IPS-15b (cell line): ENCODE measurements at regions not wholly inside any gene's neighbourhood (a gene's known extent, or its start where the extent isn't known, plus 50 kb on each side); places are given as distances from the start of the nearest gene placed in this dataset.

Source experiments
- H3K27me3 ChIP-seq: one replicate; pipeline ENCODE4 v1.6.1; 2013; ENCODE audit warnings: low read length; ENCODE audit not compliant: control insufficient read depth, insufficient read depth
- H3K36me3 ChIP-seq: one replicate; pipeline ENCODE4 v1.6.1; 2013; ENCODE audit warnings: low read length; ENCODE audit not compliant: control insufficient read depth, insufficient read depth
- H3K4me1 ChIP-seq: one replicate; pipeline ENCODE4 v1.6.1; 2013; ENCODE audit warnings: mild to moderate bottlenecking, low read length; ENCODE audit not compliant: control insufficient read depth, insufficient read depth
- H3K4me3 ChIP-seq: one replicate; pipeline ENCODE4 v1.5.1; 2013; ENCODE audit warnings: low read depth, low read length
- H3K9ac ChIP-seq: one replicate; pipeline ENCODE4 v1.6.1; 2013; ENCODE audit warnings: low read depth, mild to moderate bottlenecking, low read length
- H3K9me3 ChIP-seq: one replicate; pipeline ENCODE4 v1.6.1; 2013; ENCODE audit warnings: mild to moderate bottlenecking, low read length; ENCODE audit not compliant: control insufficient read depth, insufficient read depth

- Histone ChIP-seq H3K27me3 (no peaks in the 10 kb centered on the region), H3K4me3 (no peak overlapping the region), H3K9me3 (no peaks in the 10 kb centered on the region), H3K9ac (no peak overlapping the region), H3K4me1 (no peaks in the 10 kb centered on the region), H3K36me3 (no peaks in the 10 kb centered on the region)
Observed at GRCh38 chr22:48692734-48693376, 1134.8 kb downstream of the BRD1 start.

DNA sequence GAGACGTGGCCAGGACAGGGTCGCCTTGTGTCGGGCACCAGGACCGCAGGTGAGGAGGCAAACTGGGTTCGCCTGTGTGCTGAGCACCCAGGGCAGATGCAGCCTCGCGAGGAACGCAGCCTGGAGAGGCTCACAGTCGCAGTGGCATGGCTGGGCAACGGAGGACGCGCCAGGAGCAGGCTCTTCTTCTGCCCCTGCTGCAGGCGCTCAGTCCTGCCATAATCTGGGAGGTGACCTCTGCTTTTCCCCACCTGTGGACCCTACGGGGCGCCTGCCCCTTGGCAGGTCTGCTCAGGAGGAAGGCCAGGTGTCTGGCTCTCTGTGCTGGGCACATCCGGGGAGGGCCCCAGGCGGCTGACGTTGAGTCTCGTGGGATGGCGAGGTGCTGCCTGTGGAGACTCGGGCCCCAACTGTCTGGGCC is 1136.2 kb downstream of the BRD1 start:
- H3K9ac ChIP-seq = no peak overlapping the region
- H3K4me1 ChIP-seq = no peaks in the 10 kb centered on the region
- no peak overlapping the region for H3K4me3 ChIP-seq
- H3K9me3 ChIP-seq = no peaks in the 10 kb centered on the region
- H3K36me3 ChIP-seq = no peaks in the 10 kb centered on the region
- H3K27me3 ChIP-seq = no peaks in the 10 kb centered on the region

GRCh38 chr22:48690583-48691317 is 1136.9 kb downstream of the BRD1 start:
- Histone ChIP-seq H3K4me3 (no peak overlapping the region), H3K36me3 (no peaks in the 10 kb centered on the region)

DNA sequence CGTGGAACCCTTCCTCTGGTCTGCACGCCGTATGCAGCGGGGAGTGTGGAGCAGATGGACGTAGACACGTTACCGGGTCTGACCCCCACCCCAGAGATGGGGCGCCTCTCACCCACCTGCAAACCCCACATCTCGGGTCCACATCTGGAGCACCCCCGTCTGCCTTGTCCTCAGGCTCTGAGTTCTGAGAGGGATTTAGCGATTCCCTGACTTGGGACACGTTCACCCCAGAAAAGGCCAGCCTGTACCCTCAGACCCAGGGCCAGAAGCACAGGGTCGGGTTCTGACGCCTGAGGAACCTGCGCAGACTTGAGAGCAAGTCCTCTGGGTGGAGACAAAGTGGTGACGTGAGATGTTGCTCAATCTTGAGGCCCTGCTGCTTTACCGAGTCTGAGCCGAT is 1138.5 kb downstream of the BRD1 start:
- Histone ChIP-seq H3K27me3 (no peaks in the 10 kb centered on the region), H3K4me1 (no peaks in the 10 kb centered on the region), H3K4me3 (no peak overlapping the region), H3K9ac (no peak overlapping the region), H3K9me3 (no peaks in the 10 kb centered on the region), H3K36me3 (no peaks in the 10 kb centered on the region)

More at GRCh38 chr22:48690583-48691317, 1136.9 kb downstream of the BRD1 start:
- Histone ChIP-seq H3K9me3 (no peaks in the 10 kb centered on the region), H3K27me3 (no peaks in the 10 kb centered on the region), H3K4me1 (no peaks in the 10 kb centered on the region), H3K9ac (no peak overlapping the region)

DNA sequence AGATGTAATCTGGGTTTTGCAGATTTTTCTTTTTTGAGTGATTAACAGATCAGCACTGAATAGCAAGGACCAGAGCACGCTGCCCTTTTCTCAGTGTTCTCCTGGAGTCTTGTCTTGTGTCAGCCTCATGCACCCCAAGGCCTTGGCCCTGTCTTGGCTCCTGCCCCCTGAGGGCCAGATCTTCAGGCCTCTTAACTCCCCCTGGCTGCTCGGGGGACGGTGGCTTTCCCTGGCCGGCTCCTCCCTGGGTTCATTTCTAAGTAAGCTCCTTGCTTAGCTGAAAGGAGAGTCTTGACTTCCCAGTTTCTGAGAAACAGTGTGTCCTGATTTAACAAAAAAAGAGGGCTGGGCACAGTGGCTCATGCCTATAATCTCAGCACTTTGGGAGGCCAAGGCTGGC is 1139.3 kb downstream of the BRD1 start:
- H3K4me3 ChIP-seq = no peak overlapping the region
- no peak overlapping the region for H3K9ac ChIP-seq
- H3K4me1 ChIP-seq = no peaks in the 10 kb centered on the region
- no peaks in the 10 kb centered on the region for H3K36me3 ChIP-seq
- no peaks in the 10 kb centered on the region for H3K9me3 ChIP-seq
- H3K27me3 ChIP-seq = no peaks in the 10 kb centered on the region

GRCh38 chr22:48687606-48688005 is 1140.1 kb downstream of the BRD1 start:
- no peak overlapping the region for H3K4me3 ChIP-seq

DNA sequence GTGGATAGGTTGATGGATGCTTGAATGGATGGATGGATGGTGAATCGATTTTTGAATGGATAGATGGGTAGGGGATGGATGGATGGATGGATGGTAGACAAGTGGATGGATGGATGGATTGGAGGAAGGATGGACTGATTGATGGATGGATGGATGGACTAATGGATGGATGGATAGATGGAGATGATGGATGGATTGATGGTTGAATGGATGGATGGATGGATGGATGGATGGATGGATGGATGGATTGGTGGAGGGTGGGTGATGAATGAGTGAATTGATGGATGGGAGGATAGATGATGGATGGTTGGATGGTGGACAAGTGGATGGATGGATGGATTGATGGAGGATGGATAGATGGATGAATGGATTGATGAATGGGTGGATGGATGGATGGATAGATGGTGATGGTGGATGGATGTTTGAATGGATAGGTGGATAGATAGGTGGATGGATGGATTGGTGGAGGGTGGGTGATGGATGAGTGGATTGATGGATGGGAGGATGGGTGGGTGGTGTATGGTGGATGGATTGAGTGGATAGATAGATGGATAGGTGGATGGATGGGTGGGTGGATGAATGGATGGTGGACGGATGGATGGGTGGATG is 1140.9 kb downstream of the BRD1 start:
- Histone ChIP-seq H3K9me3 (no peaks in the 10 kb centered on the region), H3K4me1 (no peaks in the 10 kb centered on the region), H3K4me3 (no peak overlapping the region), H3K27me3 (no peaks in the 10 kb centered on the region), H3K36me3 (no peaks in the 10 kb centered on the region), H3K9ac (no peak overlapping the region)

More at GRCh38 chr22:48687606-48688005, 1140.1 kb downstream of the BRD1 start:
- Histone ChIP-seq H3K9ac (no peak overlapping the region), H3K9me3 (no peaks in the 10 kb centered on the region), H3K27me3 (no peaks in the 10 kb centered on the region), H3K36me3 (no peaks in the 10 kb centered on the region), H3K4me1 (no peaks in the 10 kb centered on the region)

GRCh38 chr22:48685767-48686166 is 1141.9 kb downstream of the BRD1 start:
- H3K9ac ChIP-seq = no peak overlapping the region
- H3K36me3 ChIP-seq = no peaks in the 10 kb centered on the region
- H3K4me1 ChIP-seq = no peaks in the 10 kb centered on the region
- no peaks in the 10 kb centered on the region for H3K27me3 ChIP-seq
- no peak overlapping the region for H3K4me3 ChIP-seq
- no peaks in the 10 kb centered on the region for H3K9me3 ChIP-seq

- no peaks in the 10 kb centered on the region for H3K27me3 ChIP-seq
- H3K9ac ChIP-seq = no peak overlapping the region
- no peaks in the 10 kb centered on the region for H3K4me1 ChIP-seq
- no peaks in the 10 kb centered on the region for H3K36me3 ChIP-seq
- no peaks in the 10 kb centered on the region for H3K9me3 ChIP-seq
- H3K4me3 ChIP-seq = no peak overlapping the region
Observed at GRCh38 chr22:48683640-48684039, 1144.0 kb downstream of the BRD1 start.

GRCh38 chr22:48682504-48682903 is 1145.2 kb downstream of the BRD1 start:
- Histone ChIP-seq H3K27me3 (no peaks in the 10 kb centered on the region), H3K9me3 (no peaks in the 10 kb centered on the region), H3K4me1 (no peaks in the 10 kb centered on the region), H3K9ac (no peak overlapping the region), H3K4me3 (no peak overlapping the region), H3K36me3 (no peaks in the 10 kb centered on the region)

DNA sequence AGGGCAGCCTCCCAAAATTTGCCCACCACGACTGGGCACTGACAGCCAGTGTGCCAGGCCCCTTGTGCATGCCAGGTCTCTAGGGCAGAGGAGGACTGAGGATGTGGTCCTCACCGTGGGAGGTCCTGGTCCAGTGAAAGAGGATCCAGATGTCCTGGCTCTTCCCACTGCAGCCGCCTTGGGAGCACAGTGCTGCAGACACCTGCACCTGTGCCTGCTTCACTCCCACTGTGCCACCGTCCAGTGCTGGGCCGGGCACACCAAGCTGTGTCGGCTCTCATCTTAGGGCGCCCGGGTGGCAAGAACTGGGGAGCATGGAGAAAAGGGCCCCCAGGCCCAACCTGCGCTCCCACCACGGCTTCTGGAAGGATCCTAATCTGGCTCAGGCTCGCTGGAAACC is 1147.1 kb downstream of the BRD1 start:
- Histone ChIP-seq H3K4me1 (no peaks in the 10 kb centered on the region), H3K9me3 (no peaks in the 10 kb centered on the region), H3K27me3 (no peaks in the 10 kb centered on the region), H3K4me3 (no peak overlapping the region), H3K9ac (no peak overlapping the region), H3K36me3 (peaks cover 2% of the 10 kb centered on the region)
